NCI-H82 treated with DMSO at 0.1 percent for 48 hours (cell line): ENCODE measurements at regions not wholly inside any gene's neighbourhood (a gene's known extent, or its start where the extent isn't known, plus 50 kb on each side); places are given as distances from the start of the nearest gene placed in this dataset.

ENCODE experiments used
- DNase-seq: peaks from one replicate; lab custom pipeline; 2025; ENCODE audit not compliant: unreplicated experiment; lab: John Stamatoyannopoulos, UW

DNA sequence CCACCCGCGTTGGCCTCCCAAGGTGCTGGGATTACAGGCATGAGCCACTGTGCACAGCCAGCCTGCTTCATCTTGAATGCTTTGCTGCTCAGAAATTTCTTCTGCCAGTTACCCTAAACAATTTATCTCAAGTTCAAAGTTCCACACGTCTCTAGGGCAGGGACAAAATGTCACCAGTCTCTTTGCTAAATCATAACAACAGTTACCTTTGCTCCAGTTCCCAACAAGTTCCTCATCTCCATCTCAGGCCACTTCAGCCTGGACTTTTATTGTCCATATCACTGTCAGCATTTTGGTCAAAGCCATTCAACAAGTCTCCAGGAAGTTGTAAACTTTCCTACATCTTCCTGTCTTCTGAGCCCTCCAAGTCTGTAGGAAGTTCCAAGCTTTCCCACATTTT lies 159.5 kb upstream of the DYRK2 start:
- DNase-seq = no peak

GRCh38 chr12:67496581-67496980 lies 152.0 kb upstream of the DYRK2 start:
- DNase-seq = no peak

DNA sequence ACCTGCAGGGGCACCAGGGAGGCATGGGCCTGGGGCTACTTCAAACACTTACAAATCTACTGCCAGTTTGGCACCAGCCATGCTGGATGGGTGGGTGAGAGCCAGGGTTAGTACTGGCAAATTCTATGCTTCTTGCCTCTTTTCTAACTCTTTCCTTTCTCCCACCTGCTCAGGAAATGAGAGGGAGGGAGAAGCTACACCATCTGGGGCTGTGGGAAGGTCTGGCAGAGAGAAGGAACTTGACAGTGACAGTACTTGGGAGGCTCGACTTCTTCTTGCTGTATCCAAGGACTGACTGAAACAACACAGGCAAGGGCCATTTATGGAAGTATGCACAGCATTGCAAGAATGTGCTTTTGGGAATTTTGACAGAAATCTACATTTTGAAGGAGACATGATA lies 149.6 kb upstream of the DYRK2 start:
- no peak for DNase-seq

DNA sequence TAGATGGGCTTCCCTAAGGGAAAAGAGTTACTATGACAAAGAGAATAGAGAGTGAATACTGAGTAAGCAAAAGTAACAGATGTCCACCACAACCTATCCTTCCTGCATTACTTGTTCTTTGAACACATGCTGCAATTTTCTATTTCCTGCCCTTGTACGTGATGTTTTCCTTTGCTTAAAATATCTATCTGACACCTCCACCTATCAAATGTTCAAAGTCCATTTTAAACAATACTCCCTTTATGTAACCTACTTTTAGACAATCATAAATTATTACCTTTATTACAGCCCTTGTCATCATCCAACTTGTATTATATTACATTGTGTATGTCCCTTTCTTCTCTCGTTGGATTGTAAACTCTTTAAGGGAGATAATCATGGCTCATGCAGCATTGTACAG lies 147.2 kb upstream of the DYRK2 start:
- DNase-seq = no peak

DNA sequence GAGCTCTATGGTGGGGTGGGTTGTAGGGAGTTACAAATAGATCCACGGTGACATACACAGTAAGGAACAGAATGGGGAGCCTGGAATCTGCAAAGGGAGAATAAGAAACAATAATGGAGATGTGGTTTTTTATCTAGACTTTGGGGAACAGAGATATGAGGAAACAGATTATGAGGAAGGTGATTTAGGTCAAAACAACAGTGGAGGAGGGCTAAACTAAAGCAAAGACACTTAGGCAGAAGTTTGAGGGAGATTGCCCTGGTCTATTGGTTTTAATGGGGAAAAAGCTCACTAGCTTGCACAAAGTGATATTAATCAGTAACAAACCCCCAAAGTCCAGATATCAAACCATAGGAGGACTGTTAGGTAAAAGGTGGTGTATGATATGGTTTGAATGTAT lies 144.5 kb upstream of the DYRK2 start:
- DNase-seq = no peak

DNA sequence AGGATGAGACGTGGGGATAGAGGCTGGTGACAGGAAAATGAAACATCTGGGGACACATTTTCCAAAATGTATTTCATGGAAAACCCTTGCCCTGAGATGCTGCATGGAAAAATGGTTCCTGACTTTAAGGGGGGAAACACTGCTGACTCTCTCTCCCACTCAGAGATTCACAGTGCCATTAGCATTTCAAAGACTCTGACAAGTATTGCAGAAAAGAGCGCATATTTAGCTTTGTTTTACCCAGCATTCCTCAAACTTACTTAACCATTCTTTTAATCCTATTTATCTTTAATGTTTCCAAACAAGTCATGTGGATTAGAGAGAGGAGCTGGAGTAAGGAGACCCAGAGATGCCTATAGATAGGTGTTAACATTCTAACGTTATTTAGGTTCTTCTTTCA lies 141.8 kb upstream of the DYRK2 start:
- DNase-seq = no peak

DNA sequence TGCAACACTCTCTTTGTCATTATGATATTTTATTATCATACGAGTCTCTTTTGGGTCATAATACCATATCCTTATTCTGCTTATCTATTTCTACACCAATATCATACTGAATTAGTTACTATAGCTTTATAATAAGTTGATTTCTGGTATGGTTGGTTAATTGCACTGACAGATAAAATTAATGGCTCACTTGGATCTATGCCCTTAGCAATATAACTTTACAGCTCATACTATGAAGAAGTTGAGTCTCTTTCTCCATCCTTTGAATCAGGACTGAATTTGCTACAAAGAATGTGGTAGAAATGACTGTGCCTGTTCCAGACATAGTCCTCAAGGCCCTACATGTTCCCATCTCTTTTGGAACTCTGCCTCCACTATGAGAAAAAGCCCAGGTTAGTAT lies 139.7 kb upstream of the DYRK2 start:
- no peak for DNase-seq

- DNase-seq = no peak
Observed at GRCh38 chr12:67509666-67510386, 138.7 kb upstream of the DYRK2 start.

DNA sequence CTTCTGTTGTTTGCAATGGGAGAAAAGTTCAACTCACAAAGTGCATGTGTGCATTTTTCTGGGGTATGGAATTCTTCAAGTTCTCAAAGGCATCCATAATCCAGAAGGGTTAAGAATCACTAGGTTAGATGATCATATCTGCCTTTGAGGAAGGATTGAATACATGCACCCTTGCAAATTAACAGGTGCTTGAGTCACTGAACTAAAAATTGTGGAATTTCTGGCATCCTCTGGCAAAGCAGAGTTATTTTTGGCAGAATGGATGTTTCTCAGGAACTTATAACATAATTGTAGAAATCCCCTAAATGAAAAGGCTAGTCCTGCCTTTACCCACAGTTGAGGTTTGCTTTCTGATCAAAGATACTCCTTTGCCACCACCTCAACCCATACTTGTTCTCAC lies 136.5 kb upstream of the DYRK2 start:
- no peak for DNase-seq

DNA sequence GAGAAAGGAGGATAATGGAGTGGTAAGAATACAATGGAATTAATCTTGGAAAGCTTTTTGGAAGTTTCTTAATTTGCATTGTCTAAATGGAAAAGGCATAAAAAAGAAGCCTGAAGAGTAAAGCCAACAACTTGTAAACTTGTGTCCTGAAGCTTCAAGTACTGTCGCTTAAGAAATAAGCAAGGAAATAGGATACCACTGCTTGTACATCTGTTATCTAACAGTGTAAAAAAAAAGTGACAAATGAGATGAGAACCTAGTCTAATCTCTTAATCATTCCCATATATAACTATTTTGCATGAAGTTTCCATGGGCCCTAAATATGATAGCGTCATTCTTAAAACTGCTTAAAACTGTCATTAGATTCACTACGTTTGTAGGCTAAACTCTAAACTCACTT lies 134.0 kb upstream of the DYRK2 start:
- no peak for DNase-seq

DNA sequence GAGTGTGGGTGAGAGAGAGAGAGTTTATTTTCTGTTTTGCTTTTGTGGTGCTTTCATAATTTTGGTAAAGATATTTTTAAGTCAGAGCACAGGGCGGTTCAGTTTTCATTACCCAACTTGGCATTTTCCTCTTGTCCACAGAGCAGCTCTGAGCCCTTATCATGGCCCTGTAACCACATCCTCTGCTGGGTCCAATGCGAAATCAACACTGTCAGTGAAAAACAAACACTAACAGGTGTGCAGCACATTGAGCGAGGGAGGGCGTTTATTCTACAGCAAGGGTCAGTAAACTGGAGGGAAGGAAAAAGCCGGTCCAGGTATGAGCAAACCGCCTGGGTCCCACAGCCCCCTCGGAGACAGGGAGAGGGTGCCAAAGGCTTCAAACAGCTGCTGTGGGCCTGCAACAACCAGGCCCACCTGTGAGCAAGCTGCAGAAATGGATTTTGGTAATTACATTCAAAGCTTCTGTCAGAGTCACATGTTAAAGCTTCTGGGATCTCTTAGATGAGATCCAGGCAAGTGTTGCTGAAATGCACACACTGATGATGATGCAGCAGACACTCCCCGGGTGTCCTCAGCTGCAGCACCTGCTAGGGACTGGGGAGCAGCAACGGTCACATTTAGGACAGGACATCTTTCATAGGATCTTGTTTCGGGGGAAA lies 132.7 kb upstream of the DYRK2 start:
- DNase-seq = no peak

DNA sequence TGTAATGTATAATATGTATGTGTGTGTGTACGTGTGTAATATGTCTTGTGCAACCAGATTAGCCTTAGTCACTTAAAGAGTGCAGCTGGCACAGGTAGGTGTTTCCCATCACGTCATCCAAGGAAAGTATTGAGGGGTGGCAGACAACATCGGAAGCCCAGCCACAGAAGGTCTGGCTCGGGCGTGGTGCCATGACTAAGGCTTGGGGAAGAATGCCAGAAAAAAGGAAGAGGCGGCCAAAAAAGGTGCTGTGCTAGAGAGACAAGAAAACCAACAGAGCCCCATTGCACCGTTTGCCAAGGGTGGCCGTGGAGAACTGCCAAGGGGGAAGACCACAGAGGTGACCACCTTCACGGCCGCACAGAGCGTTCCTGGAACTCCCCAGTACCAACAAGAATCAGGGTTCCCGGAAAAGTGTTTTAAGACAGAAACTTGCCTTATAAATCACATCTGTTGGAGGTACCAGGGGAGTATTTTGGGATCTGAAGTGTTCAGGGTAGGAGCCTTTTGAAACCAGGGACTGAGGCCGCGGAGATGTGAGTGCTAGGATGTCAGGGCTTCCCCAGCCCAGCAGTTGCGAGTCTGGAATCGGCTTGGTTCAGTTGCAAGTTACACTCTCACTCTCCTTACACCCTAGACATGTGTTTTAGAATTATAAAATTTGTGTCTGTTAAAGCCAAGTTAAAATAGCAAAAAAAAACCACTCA lies 131.2 kb upstream of the DYRK2 start:
- DNase-seq = no peak

DNA sequence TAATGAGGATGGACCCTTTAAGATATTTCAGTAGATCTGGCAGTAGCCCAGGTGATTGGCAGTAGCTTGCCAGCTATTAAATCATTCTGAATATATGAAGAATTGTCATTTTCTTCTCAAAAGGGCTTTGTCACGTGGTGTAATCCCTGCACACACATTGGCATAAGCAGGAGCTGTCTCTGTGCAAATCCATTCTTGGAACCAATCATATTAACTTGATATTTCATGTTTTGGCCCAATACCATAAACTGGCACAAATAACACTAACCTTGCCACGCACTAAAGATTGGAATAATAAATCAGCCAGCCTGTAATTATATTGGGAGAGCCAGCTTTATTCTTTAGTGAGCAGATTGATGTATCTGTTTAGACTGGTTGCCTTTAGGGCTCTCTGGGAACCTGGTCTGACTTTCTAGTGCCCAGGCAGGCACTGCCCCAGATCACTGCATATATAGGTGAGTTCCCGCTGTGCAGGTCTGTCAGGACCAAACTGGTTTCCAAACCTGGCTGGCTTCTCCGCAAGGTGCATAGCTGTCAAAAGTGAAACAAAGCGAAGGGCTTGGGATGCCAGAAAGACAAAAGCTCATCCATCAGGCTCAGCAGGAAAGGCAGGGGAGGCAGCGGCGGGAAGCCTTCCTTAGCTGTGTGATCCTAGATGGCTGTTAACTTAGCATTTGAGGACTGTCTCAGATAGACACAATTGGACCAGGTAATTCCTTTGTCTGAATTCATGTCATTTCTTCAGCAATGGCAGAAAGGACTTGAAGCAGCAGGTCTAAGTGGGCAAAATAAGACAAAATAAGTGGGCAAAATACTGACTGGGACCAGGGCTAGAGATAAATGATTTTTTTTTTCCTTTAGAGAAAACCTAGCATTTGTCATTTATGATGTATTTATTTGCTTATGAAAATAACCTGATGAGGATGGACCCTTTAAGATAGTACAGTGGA lies 128.8 kb upstream of the DYRK2 start:
- DNase-seq = no peak

DNA sequence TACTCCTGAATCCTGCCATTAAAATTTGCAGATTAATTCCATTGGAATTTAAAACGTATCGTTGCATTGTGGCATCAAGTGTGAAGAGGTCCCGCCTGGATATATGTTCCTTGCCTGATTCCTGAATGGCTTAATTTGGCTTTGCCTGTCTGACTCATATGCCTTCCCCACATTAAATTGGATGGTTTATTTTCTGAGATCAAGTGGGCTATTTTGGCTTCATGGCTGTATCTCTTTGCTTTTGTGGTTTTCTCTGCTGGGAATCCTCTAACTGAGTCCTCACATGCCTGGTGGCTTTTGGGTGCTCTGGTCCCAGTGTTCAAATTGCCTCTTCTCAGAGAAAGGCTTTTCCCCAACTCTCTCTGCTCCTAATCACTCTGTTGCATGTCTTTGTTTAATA lies 127.9 kb upstream of the DYRK2 start:
- no peak for DNase-seq

DNA sequence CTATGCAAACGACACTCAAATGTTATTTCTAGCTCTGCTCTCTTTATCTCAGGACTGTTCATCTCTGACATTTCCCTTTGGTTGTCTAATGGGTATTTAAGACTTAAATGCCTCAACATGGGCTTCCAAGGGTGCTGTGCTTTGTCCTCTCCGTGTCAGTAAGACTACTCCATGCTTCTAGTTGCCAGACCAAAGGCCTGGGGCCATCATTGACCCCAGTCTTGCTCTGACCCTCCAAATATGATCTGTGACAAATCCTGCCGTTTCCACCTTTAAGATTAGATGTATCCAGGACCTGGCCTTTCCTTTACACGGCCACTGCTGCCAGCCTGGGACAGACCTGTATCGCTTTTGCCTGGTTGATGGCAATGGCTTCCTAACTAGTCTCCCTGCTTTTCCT lies 126.3 kb upstream of the DYRK2 start:
- DNase-seq = no peak

GRCh38 chr12:67523538-67523937 lies 125.0 kb upstream of the DYRK2 start:
- no peak for DNase-seq

GRCh38 chr12:67524861-67525616 lies 123.5 kb upstream of the DYRK2 start:
- no peak for DNase-seq

DNA sequence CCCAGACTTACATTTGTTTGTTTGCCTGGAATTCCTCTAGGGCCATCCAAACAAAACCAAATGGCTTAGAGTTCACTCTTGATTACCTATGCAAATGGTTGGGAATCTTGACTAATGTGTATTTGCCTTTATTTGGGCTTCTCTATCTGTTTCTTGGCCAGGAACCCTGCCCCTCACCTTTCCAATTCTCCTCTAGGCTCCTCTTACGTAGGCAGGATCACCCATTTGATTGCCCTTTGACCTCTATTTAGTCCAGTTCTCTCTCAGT lies 123.0 kb upstream of the DYRK2 start:
- DNase-seq = no peak

- no peak for DNase-seq
Observed at GRCh38 chr12:67526129-67526528, 122.4 kb upstream of the DYRK2 start.

- DNase-seq = no peak
Observed at GRCh38 chr12:67531051-67531450, 117.5 kb upstream of the DYRK2 start.

- DNase-seq = no peak
Observed at GRCh38 chr12:67531501-67531900, 117.0 kb upstream of the DYRK2 start.
